HFF-Myc (cell line): ENCODE measurements at regions not wholly inside any gene's neighbourhood (a gene's known extent, or its start where the extent isn't known, plus 50 kb on each side); places are given as distances from the start of the nearest gene placed in this dataset.

Experiments
- DNase-seq: peaks from one replicate; pipeline ENCODE4 v3.0.0-alpha.2; 2011; ENCODE audit warnings: low read depth; ENCODE audit errors: extremely low read depth
- H3K4me3 ChIP-seq: replicated peaks from 2 replicates; pipeline ENCODE4 v1.5.1; 2011; ENCODE audit warnings: low read depth, mild to moderate bottlenecking, control low read depth, low read length
- CTCF ChIP-seq: IDR thresholded peaks from 2 replicates; pipeline ENCODE4 v1.5.1; 2012; ENCODE audit warnings: mild to moderate bottlenecking, low read depth, low read length, control low read depth; ENCODE audit errors: missing control alignments

DNA sequence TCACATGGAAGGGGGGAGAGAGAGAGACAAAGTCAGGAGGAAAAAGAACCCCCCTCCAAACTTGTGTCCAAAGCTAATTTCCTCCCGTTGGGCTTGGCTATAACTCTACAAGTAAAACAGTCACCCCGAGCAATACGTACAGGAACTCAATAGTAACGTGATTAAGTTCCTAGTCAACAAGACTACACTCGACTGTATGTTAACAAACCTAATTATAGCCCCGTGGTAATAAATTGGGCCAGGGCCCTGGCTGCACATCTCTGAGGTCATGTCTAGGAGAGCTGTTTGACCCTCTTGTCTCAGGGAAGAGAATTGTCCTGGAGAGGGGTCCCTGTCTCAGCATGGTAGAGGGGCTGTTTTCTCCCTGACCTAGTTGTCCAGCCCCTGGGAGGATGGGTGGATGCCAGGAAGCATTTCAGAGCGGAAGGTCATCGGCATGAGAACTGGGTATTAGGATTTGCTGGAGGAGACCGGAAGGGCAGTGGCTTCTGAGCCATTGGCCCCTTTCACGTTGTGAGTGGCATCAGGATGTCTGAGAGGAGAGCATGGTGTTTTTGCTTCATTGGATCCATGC, 60.2 kb upstream of the COMTD1 start:
- no peak overlapping the region; the same call in 1 of the 2 replicates for H3K4me3 ChIP-seq
- no peak for DNase-seq
- TF ChIP-seq CTCF = no peak

- peak; percentile 9 for TF ChIP-seq CTCF
- DNase-seq = peak; percentile 36
These were observed 59.3 kb upstream of the COMTD1 start for GRCh38 chr10:75294866-75295701.

DNA sequence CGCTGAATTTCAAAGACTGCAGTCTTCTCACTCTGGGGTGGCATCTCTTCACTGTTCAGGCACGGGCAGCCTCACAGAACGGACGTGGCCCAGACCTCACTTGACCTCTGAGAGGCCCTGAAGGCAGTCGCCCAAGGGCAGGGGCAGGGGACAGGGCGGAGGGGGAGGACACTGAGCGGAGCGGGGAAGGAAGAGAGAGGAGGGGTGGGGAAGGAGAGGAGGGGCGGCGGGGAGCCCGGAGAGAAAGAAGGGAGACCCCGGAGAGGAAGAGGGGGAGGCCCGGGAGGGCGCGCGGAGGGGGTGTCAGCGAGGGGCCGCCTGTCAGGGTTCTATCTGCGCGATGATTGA, 58.7 kb upstream of the COMTD1 start:
- DNase-seq = no peak
- no peak for TF ChIP-seq CTCF
- peak overlapping the region; percentile 44 for H3K4me3 ChIP-seq

More at GRCh38 chr10:75294866-75295701, 59.3 kb upstream of the COMTD1 start:
- peak overlapping the region; percentile 44 for H3K4me3 ChIP-seq

GRCh38 chr10:75294031-75294437, 58.3 kb upstream of the COMTD1 start:
- H3K4me3 ChIP-seq = no peak overlapping the region
- no peak for DNase-seq
- TF ChIP-seq CTCF = no peak

GRCh38 chr10:75293446-75293820, 57.7 kb upstream of the COMTD1 start:
- no peak for TF ChIP-seq CTCF
- H3K4me3 ChIP-seq = no peak overlapping the region
- no peak for DNase-seq

- no peak overlapping the region for H3K4me3 ChIP-seq
- no peak for TF ChIP-seq CTCF
- DNase-seq = no peak
These were observed 57.2 kb upstream of the COMTD1 start for GRCh38 chr10:75292794-75293445.
